GM21381 (cell line): ENCODE measurements at regions not wholly inside any gene's neighbourhood (a gene's known extent, or its start where the extent isn't known, plus 50 kb on each side); places are given as distances from the start of the nearest gene placed in this dataset.
A peak's percentile ranks its signal among the peaks of the same experiment; 100 is the strongest.

Source experiments
- ATAC-seq: cut with Tn5 transposase; IDR thresholded peaks from one replicate; pipeline ENCODE4 v1.9.1; 2021; ENCODE audit warnings: mild to moderate bottlenecking, moderate library complexity; ENCODE audit not compliant: unreplicated experiment

DNA sequence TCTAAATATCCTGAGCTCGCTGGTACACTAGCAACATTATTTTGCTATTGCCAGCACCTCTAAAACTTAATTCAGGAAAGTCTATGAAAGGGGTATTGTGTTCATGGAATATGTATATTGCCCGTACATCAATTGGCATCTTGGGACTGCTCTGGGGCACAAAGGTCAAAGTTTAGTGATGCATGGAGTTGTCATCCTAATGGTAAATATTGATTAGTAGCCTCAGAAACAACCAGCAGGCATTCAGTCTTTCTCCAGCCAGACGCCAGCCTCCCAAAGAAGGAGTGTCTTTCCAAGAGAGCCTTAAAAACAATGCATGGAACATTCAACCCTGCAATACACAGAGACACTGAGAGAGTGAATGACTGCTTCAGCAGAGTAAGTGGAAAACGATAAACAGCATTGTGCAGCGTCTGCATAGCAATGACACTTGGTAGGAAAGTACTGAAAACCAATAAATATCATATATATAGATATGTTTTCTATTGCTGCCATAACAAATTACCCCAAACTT is 377.3 kb downstream of the SHQ1 start:
- ATAC-seq: no peak

DNA sequence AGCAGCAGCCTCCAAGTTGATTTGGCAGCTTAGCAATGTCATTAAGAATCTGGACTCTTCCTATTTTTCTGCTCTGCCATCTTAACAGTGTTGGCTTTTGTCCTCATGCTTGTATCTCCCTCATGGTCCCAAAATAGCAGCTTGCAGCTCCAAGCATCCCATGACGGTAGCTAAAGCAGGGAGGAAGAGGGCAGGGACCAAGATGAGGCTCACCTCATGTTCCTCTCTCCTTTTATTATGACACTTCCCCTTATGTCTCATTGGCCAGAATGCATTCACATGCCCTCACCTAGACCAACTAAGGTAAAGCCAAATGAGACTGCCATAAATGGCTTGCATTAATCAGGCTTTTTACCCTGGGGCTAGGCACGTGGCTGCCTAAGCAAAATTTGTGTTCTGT is 382.4 kb downstream of the SHQ1 start:
- ATAC-seq: no peak

DNA sequence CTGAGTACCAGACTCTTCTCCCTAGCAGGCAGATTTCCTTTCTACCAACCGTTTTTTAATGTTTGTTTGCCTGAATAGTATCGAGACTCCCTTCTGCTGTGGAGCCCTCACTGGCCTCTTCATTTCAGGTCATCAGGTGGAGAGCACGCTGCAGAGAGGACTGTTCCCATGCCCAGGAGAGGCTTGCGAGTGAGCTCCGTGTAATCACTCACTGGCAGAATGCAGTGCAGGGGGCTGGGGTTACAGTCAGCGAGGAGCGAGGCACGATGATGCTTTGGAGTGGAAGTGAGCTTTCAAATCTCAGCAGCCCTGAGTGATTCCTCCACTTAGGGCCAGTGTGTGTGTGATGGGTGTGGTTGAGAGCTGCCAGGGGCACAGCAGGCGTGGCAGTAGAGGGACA is 385.2 kb downstream of the SHQ1 start:
- no peak for ATAC-seq

DNA sequence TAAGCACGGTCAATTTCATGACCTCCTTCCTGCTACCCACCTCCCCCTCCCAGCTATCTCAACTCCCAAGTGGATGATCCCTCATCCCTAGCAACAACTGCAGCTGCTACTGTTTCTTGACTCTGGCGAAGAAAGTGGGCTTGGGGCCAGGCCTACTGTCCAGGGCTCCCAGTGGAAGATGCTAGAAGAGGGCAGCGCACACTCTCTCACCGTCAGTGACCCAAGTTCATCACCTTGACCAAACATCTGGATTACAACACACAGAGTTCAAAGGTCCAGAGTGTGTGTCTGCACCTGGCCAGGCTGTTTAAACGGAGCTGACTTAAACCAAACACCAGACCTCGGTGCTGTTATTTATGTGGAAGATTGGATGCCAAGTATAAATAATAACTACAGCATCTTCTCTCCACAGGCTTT is 385.6 kb downstream of the SHQ1 start:
- no peak for ATAC-seq

DNA sequence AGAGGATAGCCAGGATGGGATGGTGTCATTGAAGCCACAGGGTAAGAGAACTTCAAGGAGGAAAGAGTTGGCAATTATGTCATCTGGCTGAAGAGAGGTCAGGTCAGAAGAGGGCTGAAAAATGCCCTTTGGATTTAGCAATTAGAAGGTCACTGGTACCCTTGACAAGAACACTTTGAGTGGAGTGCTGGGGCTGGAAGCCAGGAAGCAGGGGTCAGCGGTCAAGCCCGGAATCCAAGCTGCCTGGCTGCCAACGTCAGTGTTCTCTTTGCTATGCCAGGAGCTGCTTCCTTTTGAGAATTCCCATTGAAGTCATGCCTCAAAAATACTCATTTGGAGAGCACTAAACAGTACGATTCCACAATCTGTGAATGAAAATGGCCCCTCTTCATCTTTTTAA is 386.5 kb downstream of the SHQ1 start:
- no peak for ATAC-seq

DNA sequence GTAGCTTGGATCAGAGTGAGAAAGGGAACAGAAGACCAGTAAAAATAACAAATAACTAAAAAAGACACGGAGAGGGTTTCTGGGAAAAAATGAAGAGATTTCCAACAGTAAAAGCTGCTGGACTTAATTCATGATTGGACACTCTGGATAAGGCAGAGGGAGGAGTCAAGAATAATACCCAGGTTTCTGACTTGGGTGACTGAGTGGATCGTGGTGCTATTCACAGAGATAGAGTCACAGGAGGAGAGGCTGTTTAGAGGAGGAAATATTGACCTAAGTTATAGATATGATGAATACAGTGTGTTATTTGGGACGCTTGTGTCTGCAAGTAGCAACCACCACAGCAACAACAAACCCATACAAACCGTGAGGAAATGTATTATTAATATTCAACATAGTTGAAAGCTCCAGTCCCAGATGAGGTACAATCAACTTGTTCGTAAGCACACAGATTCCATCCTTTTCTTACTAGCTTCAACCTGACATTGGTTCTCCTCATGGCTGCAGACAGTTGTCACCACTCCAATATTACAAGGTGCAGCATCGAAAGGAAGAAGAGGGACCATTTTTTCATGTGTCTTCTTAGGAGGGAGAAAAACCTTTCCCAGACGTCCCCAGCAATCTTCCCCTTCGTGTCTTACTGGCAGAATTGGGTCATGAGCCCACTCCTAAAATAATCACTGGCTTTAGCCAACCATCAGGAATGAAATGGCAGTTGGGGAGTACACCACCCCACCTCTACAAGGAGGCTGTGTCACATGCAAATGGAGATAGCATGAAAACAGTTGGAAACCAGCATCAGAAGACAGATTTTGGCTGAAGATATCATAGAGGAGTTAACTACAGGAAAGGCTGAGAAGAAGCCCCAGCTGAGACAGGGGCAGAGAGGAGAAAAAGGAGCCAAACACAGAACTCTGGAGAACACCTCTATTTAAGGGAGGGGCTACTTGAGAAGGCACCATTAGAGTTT is 387.8 kb downstream of the SHQ1 start:
- no peak for ATAC-seq

DNA sequence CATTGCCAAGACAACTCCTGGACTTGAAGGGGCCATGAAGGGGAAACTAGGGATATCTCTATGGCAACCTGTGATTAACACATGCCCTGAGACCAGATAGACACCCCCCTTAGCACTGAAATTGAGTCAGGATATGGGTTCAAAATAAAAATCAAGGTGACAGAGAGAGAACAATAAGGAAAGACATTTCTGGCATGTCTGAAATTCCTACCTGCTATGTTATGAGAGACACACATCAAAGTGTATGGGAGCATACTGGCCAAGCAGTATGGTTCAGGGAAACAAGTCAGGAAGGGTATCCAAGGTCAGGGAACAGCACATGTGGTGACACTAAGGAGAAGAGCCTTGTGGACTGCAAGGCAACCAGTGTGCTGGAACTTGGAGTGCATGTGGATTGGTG is 388.7 kb downstream of the SHQ1 start:
- no peak for ATAC-seq

DNA sequence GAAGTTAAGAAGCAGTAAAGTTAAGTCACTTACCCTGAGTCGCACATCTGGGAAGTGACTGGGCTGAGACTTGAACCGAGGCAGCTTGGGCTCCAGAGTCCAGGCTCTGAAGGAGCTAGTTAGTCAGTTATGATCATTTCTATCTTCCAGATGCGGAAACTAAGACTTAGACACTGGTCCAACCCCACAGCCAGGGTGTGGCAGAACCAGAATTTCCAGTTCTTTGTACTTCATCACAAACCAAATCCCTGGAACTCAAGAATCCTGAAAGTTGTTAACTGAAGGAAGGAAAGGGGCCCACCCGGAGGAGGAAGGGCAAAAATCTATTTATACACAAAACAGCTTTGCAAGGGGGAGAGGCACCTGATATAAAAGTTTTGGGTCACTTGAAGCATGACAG is 389.9 kb downstream of the SHQ1 start:
- no peak for ATAC-seq

DNA sequence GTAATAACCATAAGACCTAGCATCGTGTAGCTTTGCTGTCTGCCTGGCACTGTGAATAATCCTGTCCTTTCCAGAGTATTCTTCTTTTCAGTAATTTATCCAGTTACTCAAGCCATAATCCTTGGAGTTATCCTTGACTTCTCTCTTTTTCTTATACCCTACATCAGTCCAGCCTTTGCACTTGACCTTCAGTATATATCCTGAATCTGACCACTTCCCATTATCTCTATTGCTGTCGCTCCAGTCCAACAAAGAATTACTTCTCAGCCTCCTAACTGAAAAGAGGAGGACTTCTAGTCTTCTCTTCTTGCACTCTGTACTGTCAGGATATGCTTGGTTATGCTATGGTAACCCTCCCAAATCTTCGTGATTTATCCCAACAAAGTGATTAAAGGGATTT is 393.8 kb downstream of the SHQ1 start:
- ATAC-seq: no peak

DNA sequence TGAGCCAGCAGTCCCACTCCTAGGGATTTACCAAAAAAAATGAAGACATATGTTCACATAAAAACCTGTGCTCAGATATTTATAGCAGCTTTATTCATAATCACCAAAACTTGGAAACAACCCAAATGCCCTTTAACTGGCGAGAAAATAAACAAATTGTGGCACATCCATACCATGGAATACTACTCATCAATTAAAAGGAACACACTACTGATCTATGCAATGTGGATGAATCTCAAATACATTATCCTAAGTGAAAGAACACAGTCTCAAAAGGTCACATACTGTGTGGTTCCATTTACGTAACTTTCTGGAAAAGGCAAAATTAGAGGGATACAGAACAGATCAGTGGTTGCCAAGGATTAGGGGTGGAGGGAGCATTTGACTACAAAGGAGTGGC is 394.5 kb downstream of the SHQ1 start:
- ATAC-seq: no peak

DNA sequence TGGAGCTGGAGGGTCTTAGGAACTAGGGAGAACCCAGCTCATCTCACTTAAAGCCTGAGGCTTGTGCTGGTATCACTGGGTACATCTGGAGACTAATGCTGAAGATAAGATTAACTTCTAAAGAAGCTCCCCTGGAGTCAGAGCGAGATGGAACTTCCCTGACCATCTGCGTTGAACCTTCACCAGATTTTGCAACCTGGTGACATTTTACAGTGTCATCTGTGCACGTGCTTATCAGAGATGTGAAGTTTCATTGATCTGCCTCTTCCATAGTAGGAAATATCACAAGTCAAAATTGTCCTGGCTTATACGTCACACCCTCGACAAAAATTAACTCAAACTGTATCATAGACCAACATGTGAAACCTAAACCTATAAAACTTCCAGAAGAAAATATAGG is 395.5 kb downstream of the SHQ1 start:
- ATAC-seq: no peak

DNA sequence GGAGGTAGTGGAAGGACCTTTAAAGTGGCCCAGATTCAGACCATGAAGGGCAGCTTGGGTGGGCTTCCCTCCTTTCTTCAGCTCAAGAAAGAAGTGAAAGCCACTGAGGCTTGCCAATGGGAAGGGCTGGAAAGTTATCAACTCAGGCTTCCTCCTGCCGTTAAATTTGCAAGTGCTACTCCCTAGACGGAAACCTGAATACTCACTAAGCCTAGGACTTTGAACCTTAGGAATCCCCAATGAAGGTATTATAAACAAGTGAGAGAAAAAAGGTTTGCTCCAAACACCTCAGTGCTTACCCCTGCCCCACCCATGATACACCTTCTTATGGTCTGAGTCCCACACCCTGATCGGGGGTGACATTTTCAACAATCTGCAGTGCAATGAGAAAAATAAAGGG is 396.4 kb downstream of the SHQ1 start:
- no peak for ATAC-seq

DNA sequence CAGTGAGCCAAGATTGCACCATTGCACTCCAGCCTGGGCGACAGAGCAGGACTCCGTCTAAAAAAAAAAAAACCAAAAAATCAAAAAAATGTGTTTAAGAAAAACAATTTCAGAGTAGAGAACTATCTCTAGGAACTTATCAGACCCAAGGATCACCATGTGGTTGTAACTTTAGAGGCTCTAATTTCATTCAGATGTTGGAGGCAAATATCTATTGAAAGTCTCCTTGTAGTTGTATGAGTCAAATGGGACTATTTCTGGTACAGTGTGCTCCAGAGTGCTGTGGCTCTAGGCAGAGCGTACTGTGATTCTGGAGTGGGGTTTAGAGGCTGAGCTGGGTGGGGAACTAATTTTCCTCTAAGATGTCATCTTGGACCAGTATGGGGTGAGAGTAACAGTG is 398.7 kb downstream of the SHQ1 start:
- no peak for ATAC-seq

DNA sequence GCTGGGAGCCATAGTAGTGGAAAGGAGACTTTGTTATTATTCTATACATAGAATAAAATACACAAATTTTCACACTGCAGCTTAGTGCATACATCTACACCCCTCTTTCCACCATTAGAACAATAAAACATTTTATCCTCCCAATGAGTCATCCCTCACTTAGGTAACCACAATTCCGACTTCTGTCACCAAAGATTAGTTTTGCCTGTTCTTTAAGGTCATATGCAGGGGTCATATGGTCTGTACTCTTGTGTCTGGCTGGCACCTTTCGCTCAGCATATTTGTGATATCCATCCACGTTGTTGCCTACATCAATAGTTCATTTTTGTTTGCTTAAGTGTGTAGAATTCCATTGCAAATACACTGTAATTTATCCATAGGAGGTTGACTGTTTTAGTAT is 399.4 kb downstream of the SHQ1 start:
- ATAC-seq: no peak

DNA sequence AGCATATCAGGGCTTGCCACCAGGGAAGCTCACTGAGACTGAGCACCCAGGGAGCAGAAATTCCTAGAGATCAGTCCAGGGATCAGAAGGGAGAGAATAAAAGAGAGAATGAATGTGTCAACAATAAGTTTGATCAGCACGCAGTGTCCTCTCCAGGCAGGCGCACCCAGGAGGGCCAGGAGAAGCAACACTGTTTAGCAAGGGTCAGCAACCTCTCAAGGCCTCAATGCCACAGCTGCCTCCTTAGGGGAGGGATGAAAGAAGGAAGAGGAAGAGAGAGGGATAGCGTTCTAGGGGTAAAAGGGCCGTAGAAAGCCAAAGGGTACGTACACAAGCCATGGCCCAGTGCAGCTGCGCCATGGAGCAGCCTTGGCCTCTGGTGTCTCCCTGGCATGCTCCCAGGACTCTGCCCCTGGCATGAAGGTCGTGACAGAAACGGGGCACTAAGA is 399.8 kb downstream of the SHQ1 start:
- no peak for ATAC-seq

DNA sequence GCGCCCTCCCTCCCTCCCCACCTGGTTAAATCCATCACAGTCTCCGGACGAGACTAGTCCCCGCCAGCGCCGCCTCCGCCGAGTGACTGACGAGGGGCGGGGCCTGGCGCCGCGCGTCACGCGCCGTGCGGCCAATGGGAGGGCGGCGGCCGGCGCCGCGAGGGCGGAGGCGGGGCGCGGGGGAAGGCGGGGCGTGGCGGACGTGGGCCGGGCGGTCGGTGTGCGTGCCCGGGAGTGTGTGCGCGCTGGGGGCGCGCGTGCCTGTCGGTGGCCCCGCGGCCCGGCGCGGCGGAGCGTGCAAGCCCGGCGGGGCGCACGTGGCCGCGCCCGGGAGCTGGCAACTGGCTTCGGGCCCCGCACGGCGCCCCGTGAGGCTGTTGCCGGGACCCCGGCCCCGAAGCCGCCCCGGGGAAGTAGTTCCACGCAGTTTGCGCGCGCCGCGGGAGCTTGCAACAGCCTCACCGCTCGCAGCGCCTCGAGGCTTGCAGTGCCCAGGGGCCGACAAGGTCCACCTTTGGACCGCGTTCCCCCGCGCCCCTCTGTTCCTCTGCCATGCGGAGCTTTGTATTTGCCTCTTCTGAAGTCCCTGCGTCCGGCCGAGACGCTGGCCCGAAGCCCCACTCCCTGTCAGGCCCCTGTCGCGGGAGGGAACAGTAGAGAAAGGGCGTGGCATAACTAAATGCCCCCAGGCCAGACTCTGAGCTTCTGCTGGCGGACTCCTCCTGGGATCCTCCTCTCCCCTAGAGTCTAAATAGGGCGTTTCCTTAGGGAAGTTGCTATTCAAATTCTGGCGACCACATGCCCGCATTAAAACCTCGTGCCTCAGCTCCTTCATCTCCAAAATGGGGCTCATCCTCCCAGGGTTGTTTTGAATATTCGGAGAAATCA is 400.9 kb downstream of the SHQ1 start:
- peak; percentile 87 for ATAC-seq

DNA sequence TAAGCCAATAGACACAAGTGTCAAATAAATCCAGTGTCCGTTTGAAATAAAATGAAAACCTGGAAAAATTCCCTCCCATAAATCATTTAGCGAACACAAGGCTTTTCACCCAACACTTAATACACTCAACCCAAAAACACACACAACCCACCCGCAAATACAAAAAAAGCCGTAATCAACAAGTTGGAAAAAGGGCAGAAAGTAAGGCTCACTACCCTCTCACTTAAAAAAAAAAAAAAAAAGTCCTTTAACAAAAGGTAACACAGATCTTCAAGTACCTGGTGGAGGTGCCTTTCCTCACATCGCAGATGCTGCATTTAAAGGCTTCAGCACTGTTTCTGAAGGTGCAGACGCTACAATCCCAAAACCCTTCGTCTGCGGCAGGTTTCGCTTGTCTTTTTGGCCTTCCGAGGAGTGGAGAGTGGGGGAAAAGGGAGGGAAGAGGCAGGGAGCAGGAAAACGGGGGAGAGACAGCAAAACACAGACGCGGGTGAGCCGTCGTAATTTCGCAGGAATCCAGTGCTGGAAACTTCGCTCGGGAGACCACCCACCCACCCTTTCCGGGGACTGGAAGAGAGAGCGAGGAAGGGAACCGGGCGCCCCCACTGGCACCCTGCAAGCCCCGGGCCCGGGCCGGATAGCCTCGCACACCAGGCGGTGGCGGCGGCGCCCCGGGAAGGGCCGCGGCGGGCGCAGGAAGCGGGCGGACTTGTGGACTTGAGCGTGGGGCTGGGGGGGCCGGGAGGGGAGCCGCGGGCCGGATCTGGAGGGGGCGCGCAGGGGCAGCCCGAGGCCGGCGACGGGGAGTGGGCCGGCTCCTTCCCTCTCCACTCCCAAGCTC is 401.8 kb downstream of the SHQ1 start, which contains the start of gene RYBP:
Gene RYBP (minus strand): TSS at position 404 of the 841 bp plus-strand sequence.
- peak; percentile 27 for ATAC-seq

DNA sequence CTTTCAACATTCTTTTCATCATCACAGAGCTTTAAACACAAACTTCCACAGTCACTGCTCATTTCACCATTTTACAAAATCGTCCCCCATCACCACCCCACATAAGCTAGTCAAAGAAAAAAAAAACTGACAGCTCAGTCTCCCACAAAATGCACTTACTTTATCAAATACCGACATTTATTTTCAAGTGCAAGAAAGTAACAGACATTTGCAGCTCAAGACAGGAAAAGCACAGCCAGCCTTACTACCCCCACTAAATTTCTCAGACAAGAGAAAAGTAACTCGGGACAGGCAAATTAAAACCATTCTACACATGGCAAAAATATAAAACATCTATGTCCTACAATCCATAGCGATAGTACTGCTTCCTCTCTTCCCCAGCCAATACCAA is 402.4 kb downstream of the SHQ1 start:
- ATAC-seq: no peak

DNA sequence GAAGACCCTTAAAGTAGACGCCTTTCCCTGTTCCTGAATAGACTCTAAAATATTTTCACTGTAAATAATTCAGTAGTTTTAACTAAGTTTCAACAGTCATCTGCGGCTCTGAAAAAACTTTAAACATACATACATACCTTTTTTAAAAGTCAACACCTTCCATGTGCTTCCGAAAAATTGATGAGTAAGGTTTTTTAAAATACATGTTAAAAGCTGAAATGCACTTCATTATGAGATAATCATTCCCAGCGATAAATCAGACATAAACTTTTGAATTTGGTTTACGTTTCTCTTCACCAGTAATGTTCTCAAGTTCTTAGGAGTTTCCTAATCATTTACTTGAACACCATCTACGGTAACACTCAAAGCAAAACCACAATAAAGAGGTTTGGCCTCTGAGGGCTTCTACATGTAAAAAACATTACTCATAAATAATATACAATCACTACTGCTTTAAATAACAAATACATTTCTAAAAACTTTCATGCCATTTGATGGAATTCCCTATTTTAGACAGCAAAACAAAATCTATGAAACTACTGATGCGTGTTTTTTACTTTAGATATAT is 403.5 kb downstream of the SHQ1 start:
- ATAC-seq: no peak

DNA sequence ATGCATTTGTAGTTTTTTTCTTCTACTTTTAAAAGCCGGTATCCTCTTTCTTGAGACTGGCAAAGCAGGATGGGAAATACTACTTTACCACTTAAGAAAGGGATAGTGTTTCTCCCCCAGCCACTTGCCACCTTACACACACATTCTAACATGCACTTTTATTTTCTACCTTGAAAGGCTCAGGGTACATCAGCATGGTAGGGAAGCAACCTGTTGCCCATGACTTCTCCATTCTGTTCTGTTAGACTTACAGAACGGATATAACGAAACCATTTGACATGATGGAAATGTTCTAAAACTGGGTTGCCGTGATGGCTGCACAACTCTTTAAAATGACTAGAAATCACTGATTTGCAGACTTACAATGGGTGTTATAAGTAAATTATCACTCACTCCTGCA is 405.5 kb downstream of the SHQ1 start:
- no peak for ATAC-seq
